HG03066 (cell line): ENCODE measurements at regions not wholly inside any gene's neighbourhood (a gene's known extent, or its start where the extent isn't known, plus 50 kb on each side); places are given as distances from the start of the nearest gene placed in this dataset.
"Not testable (repeated sequence)": the region's sequence is repeated elsewhere in the genome, so short reads cannot be mapped to it uniquely, and the experiment has no call there.

Experiments
- ATAC-seq: cut with Tn5 transposase; IDR thresholded peaks from one replicate; pipeline ENCODE4 v1.9.1; 2021; ENCODE audit warnings: low read depth; ENCODE audit not compliant: unreplicated experiment

DNA sequence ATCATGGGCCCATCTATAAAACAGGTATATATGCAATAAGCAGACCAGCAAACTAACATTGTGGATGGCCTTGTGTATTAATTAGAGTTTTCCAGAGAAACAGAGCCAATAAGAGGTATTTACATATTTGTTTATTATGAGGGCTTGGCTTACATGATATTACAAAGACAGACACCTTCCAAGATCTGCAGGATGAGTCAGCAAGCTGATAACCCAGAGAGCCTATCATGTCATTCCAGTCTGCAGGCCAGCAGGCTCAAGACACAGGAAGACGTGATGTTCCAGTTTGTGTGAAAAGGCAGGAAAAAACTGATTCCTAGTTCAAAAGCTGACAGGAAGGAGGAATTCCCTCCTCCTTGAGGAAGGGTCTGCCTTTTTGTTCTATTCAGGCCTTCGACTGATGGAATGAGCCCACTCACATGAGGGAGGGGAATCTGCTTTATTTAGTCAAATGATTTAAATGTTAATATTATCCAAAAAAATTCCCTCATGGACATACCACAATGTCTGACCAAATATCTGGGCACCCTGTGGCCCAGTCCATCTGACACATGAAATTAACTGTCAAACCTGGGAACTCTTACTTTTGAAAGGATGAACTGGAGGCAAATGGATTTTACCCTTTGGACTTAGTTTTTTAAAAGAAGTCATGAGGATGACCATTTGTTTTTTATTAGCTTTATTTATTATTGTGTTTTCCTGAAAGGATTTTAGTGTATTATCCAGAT lies 161.2 kb upstream of the CHD1 start:
- ATAC-seq = no peak

- ATAC-seq = no peak
Observed at GRCh38 chr5:99088309-99088708, 159.5 kb upstream of the CHD1 start.

GRCh38 chr5:99083197-99083596 lies 154.4 kb upstream of the CHD1 start:
- no peak for ATAC-seq

- ATAC-seq = no peak
Observed at GRCh38 chr5:99081711-99082110, 152.9 kb upstream of the CHD1 start.

- peak; percentile 67 for ATAC-seq
Observed at GRCh38 chr5:99076723-99077640, 148.2 kb upstream of the CHD1 start.

- no peak for ATAC-seq
Observed at GRCh38 chr5:99072846-99073245, 144.0 kb upstream of the CHD1 start.

DNA sequence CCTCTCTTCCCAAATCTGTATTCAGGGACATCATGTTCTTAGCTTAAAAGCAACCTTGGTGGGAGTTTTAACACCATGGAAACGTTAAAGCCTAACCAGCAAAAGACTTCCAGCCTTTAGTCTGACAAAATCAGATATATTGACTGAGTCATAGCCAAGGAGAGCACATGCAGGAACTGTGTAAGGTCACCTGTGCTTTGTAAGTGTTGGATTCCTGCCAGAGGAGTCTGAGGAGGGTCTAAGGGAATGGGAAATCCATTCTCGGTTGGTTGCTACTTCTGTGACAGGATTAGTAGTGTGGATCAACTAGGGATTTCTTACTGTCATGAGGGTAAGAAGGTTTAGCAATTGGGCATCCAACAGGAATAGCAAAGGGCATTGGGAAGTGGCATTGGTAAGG lies 142.0 kb upstream of the CHD1 start:
- no peak for ATAC-seq

DNA sequence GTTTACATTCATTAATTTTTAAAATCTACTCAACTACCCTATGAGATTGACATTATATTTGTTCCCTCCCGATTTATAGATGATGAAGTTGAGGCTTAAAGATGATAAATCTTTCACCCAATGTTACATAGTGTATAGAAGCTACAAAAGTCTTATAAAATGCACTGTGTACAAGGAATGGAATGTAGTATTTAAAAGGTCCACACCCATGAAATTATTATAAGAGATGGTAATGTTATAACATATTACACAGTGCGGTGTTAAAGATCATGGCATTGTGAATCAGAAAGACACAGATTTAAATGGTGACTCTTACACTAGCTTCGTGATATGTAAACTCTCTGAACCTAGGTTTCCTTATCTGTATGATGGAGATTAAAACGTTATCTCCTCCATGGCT lies 141.6 kb upstream of the CHD1 start:
- ATAC-seq = no peak

- peak; percentile 85 for ATAC-seq
Observed at GRCh38 chr5:99068944-99069650, 140.3 kb upstream of the CHD1 start.

- no peak for ATAC-seq
Observed at GRCh38 chr5:99063737-99064136, 134.9 kb upstream of the CHD1 start.

DNA sequence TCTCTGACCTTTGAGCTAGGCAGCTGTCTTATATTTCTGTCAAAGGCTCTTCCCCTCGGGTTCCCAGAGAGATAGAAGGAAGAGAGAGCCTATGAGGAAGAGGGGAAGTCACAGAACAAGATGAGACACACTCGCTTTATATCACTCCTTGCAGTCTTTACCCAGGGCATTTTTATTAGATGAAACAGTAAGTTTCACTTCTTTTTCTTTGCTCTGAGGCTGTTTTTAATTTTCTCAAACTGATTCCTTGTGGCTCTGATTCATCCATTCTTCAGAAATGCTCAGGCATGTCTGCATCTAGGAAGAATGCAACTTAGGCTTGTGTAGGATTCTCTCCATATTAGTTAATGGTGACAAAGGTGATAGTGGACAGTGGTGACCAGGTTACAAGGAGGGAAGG lies 132.9 kb upstream of the CHD1 start:
- ATAC-seq = no peak

DNA sequence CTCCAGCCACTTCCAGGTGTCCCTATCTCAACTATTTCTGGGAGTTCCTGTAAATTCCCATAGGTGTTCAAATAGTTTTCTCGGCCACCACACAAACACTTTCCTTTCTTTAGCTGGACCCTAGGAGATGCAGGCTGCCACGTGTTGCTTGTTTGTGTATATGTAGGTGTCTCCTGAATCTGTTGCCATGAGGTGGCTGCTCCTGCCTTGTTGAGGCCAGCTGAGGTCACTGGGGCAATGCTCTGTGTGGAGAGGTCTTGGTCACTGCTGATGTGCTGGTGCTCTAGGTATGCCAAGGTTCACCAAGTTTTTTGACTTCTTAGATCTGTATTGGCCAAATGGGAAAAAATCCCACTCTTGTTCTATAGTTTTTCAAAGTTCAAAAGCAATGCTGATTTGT lies 132.5 kb upstream of the CHD1 start:
- ATAC-seq = no peak

- ATAC-seq = peak; percentile 65
Observed at GRCh38 chr5:99060306-99061261, 131.8 kb upstream of the CHD1 start.

DNA sequence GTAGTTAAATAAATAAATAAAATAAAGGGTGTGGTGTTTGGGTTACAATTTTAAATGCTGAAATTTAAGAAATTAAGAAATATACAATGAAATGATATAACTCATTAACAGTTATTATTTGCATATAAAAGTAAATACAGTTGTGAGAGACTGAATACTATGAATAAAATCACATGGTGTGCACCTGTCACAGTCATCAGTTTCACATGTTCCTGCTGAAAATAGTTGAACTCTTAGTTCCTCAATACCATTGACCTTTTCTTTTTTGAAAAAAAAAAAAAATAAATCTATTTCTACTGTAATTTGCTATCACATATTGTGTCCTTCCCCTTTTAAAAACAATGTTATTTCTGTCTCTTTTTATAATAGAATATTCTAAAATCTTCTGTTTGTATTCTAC lies 130.9 kb upstream of the CHD1 start:
- peak; percentile 77 for ATAC-seq

GRCh38 chr5:99058466-99058865 lies 129.7 kb upstream of the CHD1 start:
- no peak for ATAC-seq

GRCh38 chr5:99054972-99055371 lies 126.2 kb upstream of the CHD1 start:
- no peak for ATAC-seq

GRCh38 chr5:99045871-99046270 lies 117.1 kb upstream of the CHD1 start:
- no peak for ATAC-seq

GRCh38 chr5:99043257-99043656 lies 114.5 kb upstream of the CHD1 start:
- not testable (repeated sequence) for ATAC-seq

GRCh38 chr5:99037668-99038067 lies 108.9 kb upstream of the CHD1 start:
- no peak for ATAC-seq

GRCh38 chr5:99035942-99036341 lies 107.1 kb upstream of the CHD1 start:
- ATAC-seq = no peak
